Common myeloid progenitor, CD34-positive (primary cell): ENCODE measurements at regions not wholly inside any gene's neighbourhood (a gene's known extent, or its start where the extent isn't known, plus 50 kb on each side); places are given as distances from the start of the nearest gene placed in this dataset.

Experiments used
- CTCF ChIA-PET: fragments of 350-600 bp; sonication (Branson Sonifier 250); formaldehyde crosslinking; loops from one replicate; lab custom pipeline; 2021; ENCODE audit warnings: antibody characterized with exemption; lab: Charles Lee
- POLR2A ChIA-PET: fragments of 350-600 bp; sonication (Branson Sonifier 250); formaldehyde crosslinking; loops from one replicate; lab custom pipeline; 2021; ENCODE audit warnings: antibody characterized with exemption; lab: Charles Lee
- DNase-seq, 3 donors: peaks; one replicate each; pipeline versions ENCODE4 v3.0.0 to v3.0.0-alpha.2; 2013
- H3K27ac ChIP-seq, 2 experiments: 1 replicate in 1 of 2; 2 replicates in 1 of 2; pipeline ENCODE4 v1.7.0; 2013; ENCODE audit warnings: inconsistent platforms in 2 of 2, low read length in 2 of 2, mild to moderate bottlenecking in 2 of 2, low read depth in 1 of 2, moderate library complexity in 1 of 2; ENCODE audit not compliant: severe bottlenecking in 2 of 2, insufficient read depth in 1 of 2, poor library complexity in 1 of 2
- H3K27me3 ChIP-seq, 5 experiments: replicated peaks in 2 of 5; 1 replicate in 3 of 5; 2 replicates in 2 of 5; pipeline versions ENCODE4 v1.6.1 to v1.7.0; 2013; ENCODE audit warnings: low read length in 4 of 5, mild to moderate bottlenecking in 2 of 5, moderate library complexity in 2 of 5, inconsistent platforms in 1 of 5; ENCODE audit not compliant: insufficient read depth in 5 of 5, control insufficient read depth in 4 of 5
- H3K36me3 ChIP-seq, 4 experiments: 1 replicate in 2 of 4; 2 replicates in 2 of 4; pipeline versions ENCODE4 v1.6.1 to v1.7.0; 2013; ENCODE audit warnings: low read length in 3 of 4, control low read depth in 1 of 4, mild to moderate bottlenecking in 1 of 4; ENCODE audit not compliant: control insufficient read depth in 4 of 4, insufficient read depth in 4 of 4
- H3K4me1 ChIP-seq, 4 experiments: 1 replicate in 3 of 4; 2 replicates in 1 of 4; pipeline versions ENCODE4 v1.6.1 to v1.7.1; 2013; ENCODE audit warnings: low read length in 3 of 4, mild to moderate bottlenecking in 3 of 4, control low read depth in 1 of 4, inconsistent platforms in 1 of 4, moderate library complexity in 1 of 4; ENCODE audit not compliant: control insufficient read depth in 4 of 4, insufficient read depth in 4 of 4; ENCODE audit errors: control extremely low read depth in 1 of 4
- H3K4me3 ChIP-seq, 7 experiments: 1 replicate in 4 of 7; 2 replicates in 3 of 7; pipeline versions ENCODE4 v1.5.1 to v1.7.0; 2013; ENCODE audit warnings: mild to moderate bottlenecking in 7 of 7, low read length in 6 of 7, moderate library complexity in 6 of 7, inconsistent platforms in 2 of 7, low read depth in 2 of 7, control low read depth in 1 of 7; ENCODE audit not compliant: insufficient read depth in 4 of 7, control insufficient read depth in 1 of 7; ENCODE audit errors: extremely low read depth in 1 of 7
- H3K9me3 ChIP-seq, 5 experiments: 1 replicate in 4 of 5; 2 replicates in 1 of 5; pipeline versions ENCODE4 v1.6.1 to v1.7.1; 2013; ENCODE audit warnings: low read length in 4 of 5, mild to moderate bottlenecking in 2 of 5, inconsistent platforms in 1 of 5, low read depth in 1 of 5, moderate library complexity in 1 of 5; ENCODE audit not compliant: control insufficient read depth in 4 of 5, insufficient read depth in 2 of 5; ENCODE audit errors: control extremely low read depth in 1 of 5
- WGBS: methylation state at CpG from one replicate; pipeline ENCODE4 v1.1.5; 2013; ENCODE audit not compliant: insufficient coverage; 5-methylcytosine and 5-hydroxymethylcytosine counted together

DNA sequence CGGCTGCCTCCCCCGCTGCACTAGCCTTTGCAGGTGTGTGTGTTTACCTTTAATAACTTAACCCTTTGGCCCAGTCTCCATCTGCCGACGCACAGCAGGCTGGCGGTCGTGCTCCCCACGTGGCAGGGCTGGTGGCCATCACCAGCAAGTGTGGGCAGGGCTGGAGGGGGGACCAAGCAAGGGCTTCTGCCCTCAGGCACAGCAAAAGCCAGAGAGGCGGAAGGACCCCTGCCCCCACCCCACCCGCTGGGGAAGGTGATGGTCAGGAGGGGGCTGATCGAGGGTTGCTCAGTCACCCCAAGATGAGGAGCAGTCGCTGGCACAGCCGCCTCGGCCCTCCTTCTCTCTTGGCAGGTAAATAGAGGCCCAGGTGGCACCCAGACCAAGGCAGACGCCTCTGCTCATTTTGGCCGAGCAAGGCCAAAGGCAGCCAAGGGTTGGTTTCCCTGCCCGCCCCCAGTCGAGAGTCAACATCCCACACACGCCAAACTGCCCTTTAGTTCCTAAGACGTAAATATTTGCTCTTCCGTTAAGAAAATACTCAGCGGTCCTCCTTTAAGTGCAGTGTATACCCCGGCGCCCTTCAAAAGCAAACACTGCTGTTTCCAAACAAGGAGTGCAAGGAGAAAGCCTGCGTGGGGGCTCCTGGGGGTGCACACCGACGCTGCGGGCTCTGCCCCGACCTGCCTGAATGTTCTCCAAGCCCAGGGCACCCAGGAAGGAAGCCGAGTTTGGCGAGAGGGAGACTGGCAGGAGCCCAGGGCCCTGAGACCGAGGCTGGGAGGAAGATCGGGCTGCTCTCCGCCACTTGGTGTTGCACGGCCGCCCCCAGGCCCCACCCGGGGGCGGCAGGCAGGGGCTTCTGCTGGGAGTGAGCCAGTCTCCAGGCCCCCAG lies 82.7 kb downstream of the SIK1 start:
- ChIA-PET POLR2A (no interaction called here), CTCF (no interaction called here)
- no peak for DNase-seq
- WGBS: 94% methylated on average over 35 of the region's 37 CpGs
- Histone ChIP-seq H3K27ac (no peak overlapping the region), H3K4me3 (no peak overlapping the region), H3K9me3 (no peaks in the 10 kb centered on the region), H3K4me1 (peaks cover 0 to 56% (median 16%) of the 10 kb centered on the region in 4 experiments), H3K36me3 (no peaks in the 10 kb centered on the region), H3K27me3 (no peaks in the 10 kb centered on the region)

DNA sequence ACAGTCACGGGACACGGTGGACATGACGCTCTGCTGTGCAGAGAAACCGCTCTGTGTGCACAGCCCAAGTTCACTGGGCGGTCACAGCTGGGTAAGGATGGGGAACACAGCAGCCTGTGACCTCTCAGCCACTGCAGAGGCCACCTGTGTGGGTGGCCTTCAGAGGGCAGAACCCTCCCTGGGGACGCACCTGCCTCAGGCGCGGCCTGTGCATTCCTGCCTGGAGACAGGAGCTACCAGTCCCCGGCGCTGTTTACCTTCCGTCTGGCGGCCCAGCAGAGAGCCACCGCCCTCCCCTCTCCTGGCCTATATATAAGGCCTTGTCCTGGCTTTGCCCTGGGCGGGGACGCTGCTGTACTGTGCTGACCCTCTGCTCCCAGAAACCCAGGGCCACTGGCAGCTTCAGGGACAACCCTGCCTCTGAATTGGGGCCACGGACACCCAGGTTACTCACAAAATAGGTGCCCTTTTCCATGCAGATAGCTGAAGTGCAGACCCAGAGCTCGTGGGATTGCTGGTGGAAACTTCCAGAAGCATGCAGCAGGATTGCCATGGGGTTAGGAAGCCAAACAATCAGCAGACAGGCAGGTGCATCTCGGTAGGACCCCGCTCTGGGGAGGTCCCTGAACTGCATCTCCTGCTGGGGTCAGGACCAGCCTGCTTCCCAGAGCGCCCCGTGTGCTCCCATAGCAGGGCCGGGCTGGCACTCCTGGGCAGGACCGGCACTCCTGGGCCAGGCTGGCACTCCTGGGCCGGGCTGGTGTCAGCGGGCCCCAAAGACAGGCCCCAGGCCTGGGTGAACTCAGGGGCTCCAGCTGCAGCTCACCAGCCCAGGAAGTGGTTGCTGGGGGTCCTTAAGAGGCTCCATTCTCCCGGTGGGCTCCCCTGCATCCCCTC lies 83.6 kb downstream of the SIK1 start:
- ChIA-PET POLR2A (no interaction called here), CTCF (no interaction called here)
- H3K27me3 ChIP-seq: no peaks in the 10 kb centered on the region
- H3K27ac ChIP-seq: no peak overlapping the region
- DNase-seq: no peak
- no peaks in the 10 kb centered on the region for H3K9me3 ChIP-seq
- no peak overlapping the region for H3K4me3 ChIP-seq
- H3K36me3 ChIP-seq: no peaks in the 10 kb centered on the region
- WGBS: 95% methylated on average over 26 of the region's 26 CpGs
- H3K4me1 ChIP-seq: peaks cover 0 to 56% (median 23%) of the 10 kb centered on the region in 4 experiments

DNA sequence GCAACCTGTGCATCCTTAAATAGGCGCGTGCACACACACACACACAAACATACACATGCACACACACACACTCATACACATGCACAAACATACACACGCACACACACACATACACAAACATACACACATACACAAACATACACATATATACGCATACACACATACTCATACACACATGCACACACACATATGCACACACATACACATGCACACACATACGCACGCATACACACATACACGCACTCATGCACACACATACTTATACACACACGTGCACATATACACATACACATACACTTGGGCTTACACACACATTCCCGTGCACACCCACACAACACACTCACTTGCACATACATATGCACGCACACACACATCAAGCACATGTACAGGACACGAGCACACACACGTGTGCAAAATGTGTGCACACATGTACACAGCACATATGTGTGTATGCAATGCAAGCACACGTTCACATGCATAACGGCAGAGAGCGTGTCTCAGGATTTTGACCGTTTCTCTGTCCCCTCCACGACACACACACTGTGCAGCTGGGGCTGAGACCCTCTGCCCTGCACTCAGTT lies 84.5 kb downstream of the SIK1 start:
- Histone ChIP-seq H3K4me1 (peaks cover 0 to 50% (median 20%) of the 10 kb centered on the region in 4 experiments), H3K27me3 (no peaks in the 10 kb centered on the region), H3K4me3 (no peak overlapping the region), H3K36me3 (no peaks in the 10 kb centered on the region), H3K27ac (no peak overlapping the region), H3K9me3 (no peaks in the 10 kb centered on the region)
- ChIA-PET CTCF (interaction anchor here (1.3 to 2.3 kb wide), 2 partner anchors 12 to 26 kb away, joined by 3 to 8 read pairs; no protein-coding TSS in a partner anchor), POLR2A (interaction anchor here (1.5 kb wide), 1 partner anchor 11 kb away, joined by 3 read pairs; no protein-coding TSS in a partner anchor)
- no peak for DNase-seq
- WGBS: 90% methylated on average over 14 of the region's 17 CpGs

DNA sequence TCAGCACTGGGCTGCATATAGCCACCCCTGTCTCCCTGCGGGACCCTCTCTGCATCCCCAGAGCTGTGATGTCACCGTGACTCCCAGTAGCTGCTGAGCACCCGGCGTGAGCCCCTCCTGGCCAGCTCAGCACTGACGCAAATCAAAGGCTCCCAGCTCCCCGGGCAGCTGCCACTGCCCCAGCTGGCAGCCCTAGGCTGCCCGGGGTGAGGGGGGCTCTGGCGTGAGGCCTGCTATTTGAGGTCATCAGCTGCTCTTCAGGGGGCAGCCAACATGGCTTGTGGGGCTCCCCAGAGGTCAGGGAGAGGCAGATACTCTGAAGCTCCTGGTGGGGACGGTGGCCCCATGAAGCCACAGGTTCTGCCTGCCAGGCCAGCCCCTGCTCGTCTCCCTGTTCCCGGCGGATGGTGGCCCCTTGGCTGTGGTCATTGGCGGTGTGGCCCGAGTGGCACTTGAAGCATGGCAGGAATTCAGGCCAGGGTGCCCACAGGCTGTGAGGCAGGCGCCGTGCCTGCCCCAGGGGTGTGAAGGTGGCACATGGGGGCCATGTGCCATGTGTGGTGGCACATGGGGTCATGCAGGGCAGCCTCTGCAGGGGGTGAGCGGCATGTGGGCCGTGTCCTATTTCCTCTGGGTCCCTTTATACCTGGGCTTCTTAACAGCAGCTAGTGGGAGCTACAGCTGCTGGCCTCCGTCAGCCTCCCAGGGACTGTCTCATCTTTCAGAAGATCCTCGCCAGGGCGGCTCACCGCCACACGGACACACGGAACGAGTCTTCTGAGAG lies 85.4 kb downstream of the SIK1 start:
- Histone ChIP-seq H3K27ac (no peak overlapping the region), H3K9me3 (no peaks in the 10 kb centered on the region), H3K4me1 (peaks cover 0 to 42% (median 18%) of the 10 kb centered on the region in 4 experiments), H3K27me3 (no peaks in the 10 kb centered on the region), H3K36me3 (no peaks in the 10 kb centered on the region), H3K4me3 (no peak overlapping the region)
- POLR2A ChIA-PET: interaction anchor here (1.5 kb wide), 1 partner anchor 10 kb away, joined by 3 read pairs; no protein-coding TSS in a partner anchor
- WGBS: 91% methylated on average over 25 of the region's 25 CpGs
- CTCF ChIA-PET: interaction anchor here (0.7 to 2.3 kb wide), 4 partner anchors 9 to 26 kb away, joined by 3 to 8 read pairs (median 3); no protein-coding TSS in a partner anchor
- DNase-seq: no peak

DNA sequence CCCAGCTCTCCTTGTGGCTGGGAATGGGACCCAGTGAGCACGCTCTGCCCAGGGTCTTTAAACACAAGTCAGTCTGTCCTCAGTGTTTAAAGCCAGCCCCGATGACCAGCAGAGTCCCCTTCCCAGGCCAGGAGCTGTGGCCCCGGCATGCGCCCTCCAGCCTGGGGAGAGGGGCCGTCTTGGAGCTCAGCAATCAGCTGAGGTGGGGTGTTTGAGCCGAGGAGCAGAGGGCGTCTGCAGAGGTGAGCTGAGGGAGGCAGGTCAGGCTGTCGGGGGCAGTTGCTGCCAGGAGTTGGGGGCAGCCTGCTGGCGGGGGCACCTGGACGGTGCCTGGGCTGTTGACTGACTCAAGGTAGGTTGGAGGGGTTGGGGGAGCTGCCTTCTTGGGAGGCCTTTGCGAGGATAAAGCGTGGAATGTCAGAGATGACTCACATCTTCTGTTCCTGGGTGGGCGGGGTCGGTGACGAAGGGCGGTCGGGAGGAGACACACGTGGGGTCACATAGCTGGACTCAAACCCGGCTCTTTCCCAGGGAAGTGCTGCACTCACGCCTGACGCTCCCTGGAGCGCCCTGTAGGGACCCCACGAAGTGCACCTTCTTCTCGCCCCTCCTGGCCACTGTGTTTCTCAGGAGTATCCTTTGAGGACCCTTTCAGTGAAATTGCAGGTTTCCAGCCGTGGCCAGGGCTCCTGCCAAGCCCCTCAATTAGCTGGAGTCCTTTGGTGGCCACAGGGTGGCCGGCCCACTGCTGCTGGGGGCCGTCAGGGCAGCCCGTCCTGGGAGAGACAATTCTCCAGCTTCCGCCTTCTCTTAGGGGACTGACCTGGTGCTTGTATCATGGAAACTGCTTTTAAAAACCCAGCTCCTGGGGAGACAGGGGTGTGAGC lies 86.2 kb downstream of the SIK1 start:
- Histone ChIP-seq H3K27me3 (no peaks in the 10 kb centered on the region), H3K36me3 (no peaks in the 10 kb centered on the region), H3K4me3 (no peak overlapping the region), H3K4me1 (peaks cover 0 to 33% (median 14%) of the 10 kb centered on the region in 4 experiments), H3K27ac (no peak overlapping the region), H3K9me3 (no peaks in the 10 kb centered on the region)
- no peak for DNase-seq
- CTCF ChIA-PET: interaction anchor here (0.7 to 2.3 kb wide), 4 partner anchors 10 to 25 kb away, joined by 3 to 8 read pairs (median 3); no protein-coding TSS in a partner anchor
- 91% methylated on average over 27 of the region's 29 CpGs for WGBS
- POLR2A ChIA-PET: interaction anchor here (1.5 kb wide), 1 partner anchor 9 kb away, joined by 3 read pairs; no protein-coding TSS in a partner anchor
